Memory B cell (primary cell): ENCODE measurements at regions not wholly inside any gene's neighbourhood (a gene's known extent, or its start where the extent isn't known, plus 50 kb on each side); places are given as distances from the start of the nearest gene placed in this dataset.
A peak's percentile ranks its signal among the peaks of the same experiment; 100 is the strongest.
"Not testable (repeated sequence)": the region's sequence is repeated elsewhere in the genome, so short reads cannot be mapped to it uniquely, and the experiment has no call there.

ENCODE experiments used
- ATAC-seq: fragments of 150-1000 bp; cut with Tn5 transposase; 2 replicates; pipeline ENCODE4 v1.10.0; 2021; ENCODE audit warnings: low read depth, mild to moderate bottlenecking, moderate library complexity
- DNase-seq, 2 donors: peaks; one replicate each; pipeline ENCODE4 v3.0.0; 2022; ENCODE audit warnings: low spot score in 2 of 2
- H3K27ac Mint-ChIP-seq: one replicate; pipeline ENCODE4 v1.8.0; 2022; ENCODE audit warnings: mild to moderate bottlenecking, moderate library complexity, mixed read lengths
- H3K27me3 Mint-ChIP-seq: one replicate; pipeline ENCODE4 v1.8.0; 2022; ENCODE audit warnings: mixed read lengths
- H3K36me3 Mint-ChIP-seq: one replicate; pipeline ENCODE4 v1.8.0; 2022; ENCODE audit warnings: mild to moderate bottlenecking, mixed read lengths
- H3K4me1 Mint-ChIP-seq: one replicate; pipeline ENCODE4 v1.8.0; 2022; ENCODE audit warnings: mixed read lengths
- H3K4me3 Mint-ChIP-seq: one replicate; pipeline ENCODE4 v1.8.0; 2022; ENCODE audit warnings: mild to moderate bottlenecking, moderate library complexity, mixed read lengths
- H3K9me3 Mint-ChIP-seq: one replicate; pipeline ENCODE4 v1.8.0; 2022; ENCODE audit warnings: mixed read lengths

GRCh38 chr3:22373182-22373581 lies 622.2 kb upstream of the ZNF385D start:
- ATAC-seq (no peak), DNase-seq (no peak)
- peaks cover 3% of the 10 kb centered on the region for H3K9me3 Mint-ChIP-seq
- H3K36me3 Mint-ChIP-seq = no peaks in the 10 kb centered on the region
- H3K27ac Mint-ChIP-seq = no peak overlapping the region
- no peak overlapping the region for H3K4me3 Mint-ChIP-seq
- peaks cover 6% of the 10 kb centered on the region for H3K27me3 Mint-ChIP-seq
- H3K4me1 Mint-ChIP-seq = no peaks in the 10 kb centered on the region

GRCh38 chr3:22373827-22374226 lies 622.8 kb upstream of the ZNF385D start:
- Mint-ChIP-seq H3K27ac (no peak overlapping the region), H3K4me3 (no peak overlapping the region), H3K4me1 (no peaks in the 10 kb centered on the region), H3K27me3 (peaks cover 6% of the 10 kb centered on the region), H3K36me3 (no peaks in the 10 kb centered on the region), H3K9me3 (peaks cover 3% of the 10 kb centered on the region)
- DNase-seq (no peak), ATAC-seq (no peak)

- H3K36me3 Mint-ChIP-seq = no peaks in the 10 kb centered on the region
- ATAC-seq = no peak
- no peaks in the 10 kb centered on the region for H3K4me1 Mint-ChIP-seq
- no peak overlapping the region for H3K4me3 Mint-ChIP-seq
- peaks cover 4% of the 10 kb centered on the region for H3K27me3 Mint-ChIP-seq
- DNase-seq = no peak
- H3K9me3 Mint-ChIP-seq = peaks cover 5% of the 10 kb centered on the region
- no peak overlapping the region for H3K27ac Mint-ChIP-seq
These were observed 626.4 kb upstream of the ZNF385D start for GRCh38 chr3:22377421-22377820.

- Mint-ChIP-seq H3K27me3 (no peaks in the 10 kb centered on the region), H3K36me3 (no peaks in the 10 kb centered on the region), H3K9me3 (peaks cover 3% of the 10 kb centered on the region), H3K4me1 (no peaks in the 10 kb centered on the region), H3K4me3 (no peak overlapping the region), H3K27ac (no peak overlapping the region)
- ATAC-seq (no peak), DNase-seq (no peak)
These were observed 627.9 kb upstream of the ZNF385D start for GRCh38 chr3:22378869-22379268.

- no peak overlapping the region for H3K27ac Mint-ChIP-seq
These were observed 629.2 kb upstream of the ZNF385D start for GRCh38 chr3:22380253-22380652.

GRCh38 chr3:22381564-22381963 lies 630.6 kb upstream of the ZNF385D start:
- H3K27me3 Mint-ChIP-seq, ATAC-seq, H3K36me3 Mint-ChIP-seq, H3K9me3 Mint-ChIP-seq, H3K27ac Mint-ChIP-seq, H3K4me1 Mint-ChIP-seq: not testable (repeated sequence)
- peak overlapping the region; percentile 46 for H3K4me3 Mint-ChIP-seq
- peak in 1 of 2 donors; percentile 1 for DNase-seq

More at GRCh38 chr3:22380253-22380652, 629.2 kb upstream of the ZNF385D start:
- DNase-seq (no peak), ATAC-seq (no peak)
- H3K36me3 Mint-ChIP-seq = no peaks in the 10 kb centered on the region
- no peak overlapping the region for H3K4me3 Mint-ChIP-seq
- no peaks in the 10 kb centered on the region for H3K27me3 Mint-ChIP-seq
- no peaks in the 10 kb centered on the region for H3K4me1 Mint-ChIP-seq
- H3K9me3 Mint-ChIP-seq = peaks cover 6% of the 10 kb centered on the region

- H3K4me1 Mint-ChIP-seq = no peaks in the 10 kb centered on the region
- no peak overlapping the region for H3K27ac Mint-ChIP-seq
- H3K27me3 Mint-ChIP-seq = no peaks in the 10 kb centered on the region
- peaks cover 5% of the 10 kb centered on the region for H3K9me3 Mint-ChIP-seq
- DNase-seq = no peak
- H3K4me3 Mint-ChIP-seq = no peak overlapping the region
- ATAC-seq = no peak
- no peaks in the 10 kb centered on the region for H3K36me3 Mint-ChIP-seq
These were observed 632.3 kb upstream of the ZNF385D start for GRCh38 chr3:22383285-22383684.

- H3K4me3 Mint-ChIP-seq = no peak overlapping the region
- no peaks in the 10 kb centered on the region for H3K4me1 Mint-ChIP-seq
- peaks cover 3% of the 10 kb centered on the region for H3K9me3 Mint-ChIP-seq
- H3K27ac Mint-ChIP-seq = no peak overlapping the region
- no peak for DNase-seq
- ATAC-seq = no peak
- no peaks in the 10 kb centered on the region for H3K27me3 Mint-ChIP-seq
- H3K36me3 Mint-ChIP-seq = no peaks in the 10 kb centered on the region
These were observed 635.1 kb upstream of the ZNF385D start for GRCh38 chr3:22386107-22386506.

GRCh38 chr3:22392286-22392685 lies 641.3 kb upstream of the ZNF385D start:
- ATAC-seq (no peak), DNase-seq (no peak)
- no peak overlapping the region for H3K27ac Mint-ChIP-seq
- H3K4me1 Mint-ChIP-seq = no peaks in the 10 kb centered on the region
- no peaks in the 10 kb centered on the region for H3K36me3 Mint-ChIP-seq
- no peak overlapping the region for H3K4me3 Mint-ChIP-seq
- no peaks in the 10 kb centered on the region for H3K27me3 Mint-ChIP-seq
- peaks cover 4% of the 10 kb centered on the region for H3K9me3 Mint-ChIP-seq

- H3K4me1 Mint-ChIP-seq = no peaks in the 10 kb centered on the region
- DNase-seq (no peak), ATAC-seq (no peak)
- H3K9me3 Mint-ChIP-seq = peaks cover 6% of the 10 kb centered on the region
- no peak overlapping the region for H3K27ac Mint-ChIP-seq
- H3K4me3 Mint-ChIP-seq = no peak overlapping the region
- no peaks in the 10 kb centered on the region for H3K36me3 Mint-ChIP-seq
- no peaks in the 10 kb centered on the region for H3K27me3 Mint-ChIP-seq
These were observed 641.8 kb upstream of the ZNF385D start for GRCh38 chr3:22392859-22393258.

- ATAC-seq (no peak), DNase-seq (no peak)
- no peak overlapping the region for H3K4me3 Mint-ChIP-seq
- peaks cover 8% of the 10 kb centered on the region for H3K9me3 Mint-ChIP-seq
- H3K36me3 Mint-ChIP-seq = no peaks in the 10 kb centered on the region
- no peak overlapping the region for H3K27ac Mint-ChIP-seq
- no peaks in the 10 kb centered on the region for H3K4me1 Mint-ChIP-seq
- H3K27me3 Mint-ChIP-seq = no peaks in the 10 kb centered on the region
These were observed 648.6 kb upstream of the ZNF385D start for GRCh38 chr3:22399566-22399965.

- H3K9me3 Mint-ChIP-seq = peaks cover 5% of the 10 kb centered on the region
- H3K27ac Mint-ChIP-seq = no peak overlapping the region
- H3K4me3 Mint-ChIP-seq = no peak overlapping the region
- no peaks in the 10 kb centered on the region for H3K27me3 Mint-ChIP-seq
- no peaks in the 10 kb centered on the region for H3K4me1 Mint-ChIP-seq
- no peak for ATAC-seq
- no peaks in the 10 kb centered on the region for H3K36me3 Mint-ChIP-seq
- DNase-seq = no peak
These were observed 650.5 kb upstream of the ZNF385D start for GRCh38 chr3:22401499-22401898.

- no peaks in the 10 kb centered on the region for H3K36me3 Mint-ChIP-seq
- DNase-seq = no peak
- no peak overlapping the region for H3K27ac Mint-ChIP-seq
- H3K9me3 Mint-ChIP-seq = no peaks in the 10 kb centered on the region
- H3K4me3 Mint-ChIP-seq = no peak overlapping the region
- no peaks in the 10 kb centered on the region for H3K4me1 Mint-ChIP-seq
- no peaks in the 10 kb centered on the region for H3K27me3 Mint-ChIP-seq
- no peak for ATAC-seq
These were observed 663.2 kb upstream of the ZNF385D start for GRCh38 chr3:22414239-22414638.

- ATAC-seq, H3K4me1 Mint-ChIP-seq, DNase-seq, H3K36me3 Mint-ChIP-seq, H3K27me3 Mint-ChIP-seq, H3K4me3 Mint-ChIP-seq, H3K9me3 Mint-ChIP-seq, H3K27ac Mint-ChIP-seq: not testable (repeated sequence)
These were observed 665.9 kb upstream of the ZNF385D start for GRCh38 chr3:22416838-22417446.

GRCh38 chr3:22419261-22419660 lies 668.3 kb upstream of the ZNF385D start:
- ATAC-seq (no peak), DNase-seq (no peak)
- Mint-ChIP-seq H3K9me3 (no peaks in the 10 kb centered on the region), H3K27ac (no peak overlapping the region), H3K36me3 (no peaks in the 10 kb centered on the region), H3K4me1 (no peaks in the 10 kb centered on the region), H3K27me3 (no peaks in the 10 kb centered on the region), H3K4me3 (no peak overlapping the region)
